Stimulated activated naive CD4-positive, alpha-beta T cell (primary cell): ENCODE measurements at regions not wholly inside any gene's neighbourhood (a gene's known extent, or its start where the extent isn't known, plus 50 kb on each side); places are given as distances from the start of the nearest gene placed in this dataset.

Experiments used
- DNase-seq, 6 experiments: peaks; one replicate each; lab custom pipeline; 2025; lab: John Stamatoyannopoulos, UW

DNA sequence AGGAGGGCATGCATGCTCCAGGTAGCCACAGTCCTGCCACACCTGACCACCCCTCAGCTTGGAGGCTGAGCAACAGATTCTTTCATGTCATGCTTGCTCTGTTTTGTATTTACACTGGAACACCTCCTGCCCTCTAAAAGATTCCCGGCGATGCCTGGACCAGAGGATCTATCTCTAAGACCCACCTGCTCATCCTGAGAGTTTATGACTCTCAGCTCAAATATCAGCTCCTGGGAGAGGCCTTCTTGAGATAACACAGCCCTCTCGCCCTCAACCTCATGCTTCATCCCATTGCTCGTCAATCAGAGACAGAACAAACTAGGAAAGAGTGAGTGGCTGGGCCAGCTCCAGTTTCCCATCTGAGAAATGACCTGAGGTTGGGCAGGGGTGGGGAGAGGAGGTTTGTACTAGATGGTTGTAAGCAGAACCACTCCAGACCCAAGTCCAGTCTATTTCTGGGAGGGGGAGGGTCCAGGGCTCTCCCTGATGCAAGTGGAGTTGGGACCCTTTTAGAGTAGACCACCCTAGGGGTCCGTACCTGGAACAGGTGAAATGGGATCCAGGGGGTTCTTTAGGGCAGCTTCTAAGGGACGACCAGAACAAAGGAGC is 524.5 kb downstream of the MATN1 start:
- DNase-seq: no peak

DNA sequence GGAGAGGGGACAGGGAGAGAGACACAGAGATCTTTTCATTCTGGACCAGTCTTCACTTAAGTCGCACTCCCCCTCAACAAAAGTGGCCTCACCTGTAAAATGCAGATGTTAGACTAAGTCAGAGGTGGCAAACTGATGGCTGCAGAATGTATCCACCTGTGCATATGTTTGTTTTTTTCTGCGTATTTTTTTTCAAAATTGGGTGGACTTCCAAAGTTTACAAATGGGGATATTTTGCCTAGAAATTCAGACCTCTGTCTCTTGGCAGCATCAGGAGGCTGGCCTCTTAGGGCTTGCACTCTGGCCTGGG is 525.0 kb downstream of the MATN1 start:
- no peak for DNase-seq

DNA sequence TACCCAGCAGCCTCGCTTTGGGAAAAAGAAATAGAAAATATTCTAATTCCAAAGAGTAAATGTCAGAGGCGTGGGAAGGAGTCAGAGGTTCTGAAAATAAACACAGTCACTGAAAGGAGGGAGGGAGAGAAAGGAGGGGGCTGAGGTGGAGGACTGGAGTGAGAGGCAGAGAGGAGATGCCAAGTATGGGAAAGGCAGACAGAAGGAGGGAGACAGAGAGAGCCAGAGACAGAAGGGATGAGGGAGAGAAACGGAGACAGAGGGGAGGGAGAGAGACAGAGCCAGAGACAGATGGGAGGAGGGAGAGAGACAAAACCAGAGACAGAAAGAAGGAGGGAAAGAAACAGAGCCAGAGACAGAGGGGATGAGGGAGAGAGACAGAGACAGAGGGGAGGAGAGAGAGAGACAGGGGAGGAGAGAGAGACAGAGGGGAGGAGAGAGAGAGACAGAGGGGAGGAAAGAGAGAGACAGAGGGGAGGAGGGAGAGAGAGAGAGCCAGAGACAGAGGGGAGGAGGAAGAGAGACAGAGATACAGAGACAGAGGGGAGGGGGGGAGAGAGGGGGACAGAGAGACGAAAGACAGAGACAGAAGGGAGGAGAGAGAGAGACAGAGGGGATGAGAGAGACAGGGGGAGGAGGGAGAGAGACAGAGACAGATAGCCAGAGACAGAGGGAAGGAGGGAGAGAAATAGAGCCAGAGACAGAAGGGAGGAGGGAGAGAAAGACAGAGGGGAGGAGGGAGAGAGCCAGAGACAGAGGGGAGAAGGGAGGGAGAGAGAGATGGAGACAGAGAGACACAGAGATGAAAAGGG is 525.5 kb downstream of the MATN1 start:
- no peak for DNase-seq

DNA sequence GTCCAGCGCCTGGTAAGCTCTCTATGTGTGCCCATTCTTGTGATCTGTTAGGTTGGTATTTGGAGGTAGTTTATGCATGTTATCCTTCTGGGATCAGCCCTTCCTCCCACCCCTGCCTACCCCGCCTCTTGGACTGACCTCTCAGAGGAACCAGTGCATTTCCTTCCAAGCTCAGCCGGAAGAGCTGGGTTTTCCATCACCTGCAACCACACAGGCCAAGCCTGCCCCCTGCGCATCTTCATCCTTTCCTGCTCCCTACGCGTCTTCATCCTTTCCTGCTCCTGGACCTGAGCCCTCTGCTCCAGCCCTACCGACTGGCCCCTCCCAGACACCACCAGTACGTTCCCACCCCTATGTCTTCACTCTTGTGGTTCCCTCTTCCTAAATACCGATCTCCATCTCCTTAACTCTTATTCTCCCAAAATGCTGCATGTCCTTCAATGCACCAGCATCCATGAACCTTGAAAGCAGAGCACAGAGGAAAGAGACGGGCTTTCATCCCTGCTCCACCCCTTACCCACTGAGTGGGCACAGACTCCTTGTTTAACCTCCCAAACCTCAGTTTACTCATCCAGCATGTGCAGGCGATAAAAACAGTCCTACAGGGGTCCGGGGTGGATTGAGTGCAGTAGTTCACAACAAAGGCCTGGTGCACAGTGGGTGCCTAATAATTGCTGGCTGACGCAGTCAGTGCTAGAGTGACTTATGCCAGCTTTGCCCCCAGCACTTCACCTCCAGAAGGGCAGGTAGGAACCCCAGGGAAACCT is 526.3 kb downstream of the MATN1 start:
- DNase-seq: no peak

DNA sequence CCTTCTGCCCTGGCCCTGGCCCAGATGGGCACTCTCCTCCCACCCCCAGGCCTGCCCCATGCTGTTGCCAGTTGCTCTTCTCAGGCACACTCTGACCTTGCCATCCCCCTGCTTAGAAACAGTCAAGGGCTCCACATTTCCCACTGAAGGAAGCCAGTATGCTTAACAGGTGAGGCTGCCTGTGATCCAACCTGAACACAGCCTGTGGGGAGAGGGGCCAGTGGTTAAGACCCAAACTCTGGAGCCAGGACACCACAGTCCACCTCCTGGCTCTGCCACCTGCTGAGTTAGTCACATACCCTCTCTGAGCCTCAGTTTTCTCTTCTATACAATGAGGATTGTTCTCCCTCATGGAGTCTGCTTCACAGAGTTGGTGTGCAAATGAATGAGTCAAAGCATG is 526.9 kb downstream of the MATN1 start:
- DNase-seq: no peak

DNA sequence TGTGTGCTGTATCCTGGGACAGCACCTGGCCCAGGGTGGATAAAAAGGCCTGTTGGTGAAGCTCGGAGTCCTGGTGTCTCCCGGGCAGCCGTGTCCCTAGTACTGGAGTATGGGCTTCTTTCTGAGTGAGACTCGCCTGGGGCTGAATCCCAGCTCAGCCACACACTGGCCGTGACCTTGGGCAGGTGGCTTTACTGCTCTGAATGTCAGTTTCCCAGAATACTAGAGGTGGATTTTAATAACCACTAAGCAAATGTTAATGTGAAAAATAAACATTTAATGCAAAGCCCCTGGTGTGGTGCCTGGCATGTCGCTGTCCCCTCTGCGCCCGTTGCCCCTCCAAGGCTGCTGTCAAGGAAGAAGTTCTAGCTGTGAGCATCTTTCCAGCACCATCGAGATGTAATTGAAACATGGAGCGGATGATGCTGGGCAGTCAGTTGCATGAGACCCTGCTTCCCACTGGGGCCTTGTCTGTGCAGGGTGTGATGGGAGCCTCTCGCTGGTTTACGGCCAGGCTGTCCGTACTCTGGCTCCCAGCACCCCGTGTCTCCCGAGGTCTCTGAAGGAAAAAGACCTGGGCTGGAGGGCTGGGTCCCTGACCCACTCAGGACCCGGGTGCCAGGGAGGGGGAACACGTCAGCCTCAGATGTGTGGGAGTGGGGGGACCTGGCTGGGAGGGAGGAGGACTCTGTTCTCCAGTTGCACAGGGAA is 527.8 kb downstream of the MATN1 start:
- DNase-seq: no peak

DNA sequence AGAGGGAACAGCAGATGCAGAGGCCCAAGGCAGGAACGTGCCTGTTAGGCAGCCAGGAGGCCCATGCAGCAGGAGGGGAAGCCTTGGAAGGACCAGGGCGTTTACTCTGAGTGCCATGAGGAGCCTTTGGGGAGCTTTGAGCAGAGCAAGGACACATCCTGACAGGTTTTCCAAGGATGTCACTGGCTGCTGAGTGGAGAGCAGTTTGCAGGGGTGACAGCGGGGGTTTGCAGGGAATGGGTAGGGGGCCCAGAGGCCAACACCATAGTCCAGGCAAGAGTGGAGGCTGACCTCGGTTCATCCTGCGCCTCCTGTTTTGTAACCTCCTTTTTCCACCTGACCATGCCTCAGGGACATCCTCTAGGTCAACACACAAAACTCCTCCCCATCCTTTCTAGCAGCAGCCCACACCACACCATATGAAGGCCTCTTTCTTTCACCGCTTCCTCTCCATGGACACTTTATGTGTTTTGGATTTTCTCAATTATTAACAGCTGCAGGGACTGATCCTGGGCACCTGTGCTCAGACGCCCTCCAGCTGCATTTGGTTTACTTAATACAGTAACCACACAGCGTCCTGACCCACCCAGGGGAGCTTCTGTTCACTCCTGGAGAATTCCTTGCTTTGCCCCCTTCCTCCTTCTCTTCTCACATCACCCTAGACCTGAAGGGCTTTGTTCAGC is 528.5 kb downstream of the MATN1 start:
- DNase-seq: no peak

DNA sequence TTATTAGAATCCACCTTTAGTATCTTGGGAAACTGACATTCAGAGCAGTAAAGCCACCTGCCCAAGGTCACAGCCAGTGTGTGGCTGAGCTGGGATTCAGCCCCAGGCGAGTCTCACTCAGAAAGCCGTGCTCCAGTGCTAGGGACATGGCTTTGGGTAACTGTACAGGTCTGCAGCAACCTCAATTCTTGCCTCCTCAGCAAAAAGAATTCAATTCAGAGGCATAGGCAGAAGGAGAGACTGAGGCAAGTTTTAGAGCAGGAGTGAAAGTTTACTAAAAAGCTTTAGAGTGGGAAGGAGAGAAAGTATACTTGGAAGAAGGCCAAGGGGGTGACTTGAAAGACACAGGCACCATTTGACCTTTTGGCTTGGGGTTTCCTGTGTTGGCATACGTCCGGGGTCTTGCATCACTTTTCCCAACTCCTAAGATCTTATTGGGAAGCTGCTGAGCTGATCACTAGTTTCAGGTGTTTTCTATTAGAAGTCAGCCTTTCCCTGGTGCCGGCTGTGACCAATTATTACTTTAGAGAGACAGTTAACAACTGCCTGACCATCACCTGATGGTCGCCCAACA is 529.3 kb downstream of the MATN1 start:
- DNase-seq: no peak

DNA sequence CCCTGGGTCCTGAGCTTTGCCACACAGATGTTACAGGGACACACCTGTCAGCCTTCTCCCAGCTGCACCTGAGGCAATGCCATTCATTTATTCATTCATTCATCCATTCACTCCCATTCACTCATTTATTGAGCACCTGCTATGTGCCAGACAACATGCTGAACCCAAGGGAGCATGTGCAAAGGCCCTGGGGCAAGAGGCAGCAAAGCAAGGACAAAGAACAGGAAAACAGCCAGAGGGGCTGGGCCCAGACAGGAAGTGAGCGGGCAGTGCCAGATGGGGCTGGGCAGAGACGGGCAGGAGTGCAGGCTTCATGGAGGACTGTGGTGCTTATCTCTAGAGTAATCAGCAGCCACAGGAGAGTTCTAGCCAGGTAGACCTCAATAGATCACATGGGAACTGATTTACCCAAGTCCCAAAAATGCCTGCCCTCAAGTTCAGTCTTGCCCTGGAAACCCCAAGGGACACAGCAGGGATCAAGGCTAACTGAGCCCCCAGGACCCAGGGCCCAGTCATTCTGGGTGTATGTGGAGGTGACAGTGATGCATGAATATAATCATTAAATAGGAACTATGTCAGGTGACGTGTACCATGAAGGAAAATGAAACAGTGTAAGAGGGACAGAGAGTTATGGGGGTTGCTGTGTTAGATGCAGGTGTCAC is 530.3 kb downstream of the MATN1 start:
- no peak for DNase-seq

DNA sequence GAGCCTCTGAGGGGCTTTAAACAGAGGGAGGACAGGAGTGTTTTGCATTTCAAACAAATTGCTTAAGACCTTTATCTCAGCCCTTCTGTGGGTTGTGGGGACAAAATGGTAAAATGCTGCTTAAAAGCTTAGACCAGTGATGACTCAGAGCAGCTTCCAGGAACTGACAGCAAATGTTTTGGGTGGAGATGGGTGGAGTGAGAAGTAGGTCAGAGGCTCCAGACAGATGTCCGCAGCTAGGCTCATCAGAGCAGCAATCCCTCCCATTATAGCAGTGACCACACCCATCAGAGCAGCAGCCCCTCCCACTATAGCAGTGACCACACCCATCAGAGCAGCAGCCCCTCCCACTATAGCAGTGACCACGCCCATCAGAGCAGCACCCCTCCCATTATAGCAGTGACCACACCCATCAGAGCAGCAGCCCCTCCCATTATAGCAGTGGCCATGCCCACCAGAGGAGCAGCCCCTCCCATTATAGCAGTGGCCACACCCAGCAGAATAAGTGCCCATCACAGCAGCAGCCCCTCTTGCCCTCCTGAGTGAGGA is 532.2 kb downstream of the MATN1 start:
- no peak for DNase-seq

DNA sequence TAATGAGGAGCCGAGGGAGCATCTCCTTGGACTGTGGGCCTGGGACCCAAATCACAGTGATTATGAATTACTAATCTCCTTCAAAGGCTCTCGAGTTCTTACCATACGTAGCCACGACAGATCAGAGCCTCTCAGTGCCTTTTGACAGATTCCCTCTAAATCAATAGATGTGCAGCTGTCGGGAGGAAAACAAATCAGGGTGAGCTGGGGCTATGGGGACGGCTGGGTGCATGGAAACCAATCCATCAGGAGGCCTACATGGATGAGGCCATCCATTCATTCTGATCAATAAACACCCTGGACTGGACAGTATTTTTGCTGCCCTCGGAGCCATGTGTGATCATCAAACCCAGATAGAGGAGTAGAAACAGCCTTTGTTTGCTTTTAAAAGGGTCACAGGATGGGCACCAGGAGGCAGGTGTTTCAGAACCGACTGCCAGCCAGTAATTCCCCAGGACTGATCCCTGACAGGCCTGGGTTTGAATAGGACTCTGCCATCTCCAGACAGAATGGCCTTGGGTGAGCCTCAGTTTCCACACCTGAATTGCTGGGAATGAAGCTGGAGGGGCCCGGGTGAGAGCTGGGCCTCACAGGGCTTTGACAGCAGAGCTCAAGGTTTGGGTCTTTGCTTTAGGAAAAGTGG is 532.8 kb downstream of the MATN1 start:
- no peak for DNase-seq

DNA sequence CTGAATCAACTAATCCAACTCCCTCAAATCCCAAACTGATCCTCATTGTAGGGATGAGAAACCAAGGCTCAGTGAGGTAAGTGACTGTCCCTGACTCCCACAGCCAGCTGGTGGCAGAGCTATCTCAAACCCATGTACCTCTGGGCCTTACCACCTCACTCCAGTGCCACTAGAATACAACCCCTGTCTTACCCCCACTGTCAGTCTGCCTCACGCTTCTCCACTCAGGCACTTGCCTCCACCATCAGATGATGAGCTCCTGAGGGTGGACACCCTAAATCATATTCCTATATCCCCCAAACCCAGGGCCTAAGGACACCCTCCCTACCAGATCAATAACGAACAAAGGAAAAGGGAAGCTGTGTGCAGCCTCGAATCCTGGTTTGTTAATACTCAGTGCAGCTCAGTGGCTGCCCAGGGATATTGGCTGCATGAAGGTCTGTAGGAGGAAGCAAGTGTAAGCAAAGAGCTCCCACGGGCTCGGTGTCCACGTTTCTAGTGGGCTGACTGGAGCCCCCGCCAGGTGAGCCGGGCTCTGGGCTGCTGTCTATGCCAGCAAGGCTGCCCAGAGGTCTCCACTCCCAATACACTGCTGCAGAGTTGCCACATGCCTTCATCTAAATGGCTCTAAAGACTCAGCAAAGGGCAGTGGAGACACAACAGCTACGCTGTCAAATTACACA is 533.4 kb downstream of the MATN1 start:
- no peak for DNase-seq

DNA sequence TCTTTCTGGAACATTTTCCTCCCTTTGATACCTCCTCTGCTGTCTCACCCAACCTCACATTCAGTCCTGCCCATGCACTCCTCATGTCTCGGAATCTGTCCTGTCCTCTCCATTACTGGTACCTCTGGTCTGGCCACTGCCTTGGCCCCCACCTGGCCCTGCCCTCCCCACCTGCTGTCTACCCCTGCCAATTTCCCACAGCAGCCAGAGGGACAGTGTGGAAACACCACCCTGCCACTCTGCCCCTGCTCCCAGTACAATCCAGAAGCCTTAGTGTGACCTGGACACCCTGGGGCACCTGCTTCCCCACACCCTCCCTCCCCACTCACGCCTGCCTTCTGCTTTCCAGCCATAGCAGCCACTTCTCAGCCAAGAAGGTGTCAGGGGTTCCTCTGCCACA is 534.4 kb downstream of the MATN1 start:
- DNase-seq: no peak

DNA sequence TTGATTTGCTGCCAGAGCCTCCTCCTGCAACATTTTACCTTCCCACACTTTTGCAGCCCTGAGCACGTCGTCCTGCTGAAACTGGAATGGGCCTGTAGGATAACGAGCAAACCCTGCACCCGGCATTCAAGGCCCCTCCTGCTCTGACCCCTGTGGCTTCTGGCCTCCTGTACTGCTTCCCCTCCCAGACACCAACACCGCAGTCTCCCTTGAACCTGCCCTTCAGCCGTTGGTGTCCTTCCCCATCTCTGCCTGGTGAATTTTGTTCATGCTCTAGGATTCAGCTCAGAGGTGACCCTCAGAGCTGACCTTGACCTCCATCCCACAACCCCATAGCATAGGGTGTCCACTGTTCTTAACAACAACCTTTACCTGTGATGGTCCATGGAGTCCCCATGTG is 535.1 kb downstream of the MATN1 start:
- no peak for DNase-seq

DNA sequence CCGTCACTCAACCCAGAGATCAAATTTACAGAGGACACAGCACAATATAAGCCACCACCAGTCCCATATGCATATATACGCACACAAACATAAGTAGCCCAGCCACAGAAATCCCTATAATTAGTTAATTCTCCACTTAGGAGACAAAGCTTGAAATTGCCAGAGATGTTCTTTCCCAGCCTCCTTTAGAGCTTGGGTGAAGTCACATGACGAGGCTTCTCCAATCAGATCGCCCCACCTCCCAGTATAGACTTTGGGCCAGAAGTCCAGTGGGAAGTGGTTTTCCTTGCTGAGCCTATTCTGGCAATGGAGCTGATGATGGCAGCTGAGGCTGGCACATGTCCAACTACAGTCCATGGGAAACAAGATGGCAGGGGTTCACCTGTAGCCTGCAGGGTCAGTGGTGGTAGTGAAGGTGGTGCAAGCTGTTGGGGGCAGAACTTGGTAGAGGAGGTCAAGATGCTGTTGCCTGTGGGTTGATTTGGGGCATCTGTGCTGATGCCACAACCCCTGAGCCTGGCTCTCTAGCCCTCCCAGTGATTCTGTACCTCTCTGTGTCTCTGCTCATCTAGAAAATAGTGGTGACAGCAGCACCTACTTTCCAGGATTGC is 535.9 kb downstream of the MATN1 start:
- no peak for DNase-seq

DNA sequence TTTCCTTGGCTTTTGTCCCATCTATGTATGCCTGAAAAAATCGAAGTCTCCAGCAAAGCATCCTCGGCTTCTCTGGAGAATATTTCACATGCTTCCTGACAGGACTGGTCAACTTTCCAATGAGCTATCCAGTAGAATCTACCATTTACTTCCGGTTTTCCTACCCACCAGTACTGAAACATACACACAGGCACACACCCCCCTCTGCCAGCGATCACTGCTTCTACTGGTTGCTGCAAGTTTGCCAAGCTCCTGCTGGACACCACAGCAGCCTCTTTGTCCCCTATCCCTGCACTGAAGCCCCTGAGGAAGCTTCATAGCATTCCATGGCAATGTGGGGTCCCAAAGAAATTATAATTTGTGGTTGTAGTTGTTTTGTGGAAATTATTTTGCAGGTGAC is 536.8 kb downstream of the MATN1 start:
- DNase-seq: no peak

DNA sequence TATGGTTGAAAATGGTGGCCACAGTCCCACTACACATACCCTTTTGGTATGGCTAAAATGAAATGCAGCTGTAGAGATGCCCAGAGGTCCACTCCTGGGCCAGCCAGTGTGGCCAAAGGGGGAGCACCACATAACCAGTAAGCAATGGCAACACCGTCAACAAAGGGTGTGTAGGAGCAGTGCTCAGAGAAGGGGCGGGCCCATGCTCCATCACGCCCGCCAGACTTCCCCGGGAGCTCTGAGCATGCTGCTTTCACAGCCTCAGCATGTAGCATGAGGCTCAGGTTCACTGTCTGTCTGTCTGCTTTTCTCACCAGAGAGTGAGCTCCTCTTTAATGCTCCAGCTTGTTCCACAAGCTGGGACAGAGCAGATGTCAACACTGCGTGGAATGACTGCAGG is 537.6 kb downstream of the MATN1 start:
- no peak for DNase-seq

DNA sequence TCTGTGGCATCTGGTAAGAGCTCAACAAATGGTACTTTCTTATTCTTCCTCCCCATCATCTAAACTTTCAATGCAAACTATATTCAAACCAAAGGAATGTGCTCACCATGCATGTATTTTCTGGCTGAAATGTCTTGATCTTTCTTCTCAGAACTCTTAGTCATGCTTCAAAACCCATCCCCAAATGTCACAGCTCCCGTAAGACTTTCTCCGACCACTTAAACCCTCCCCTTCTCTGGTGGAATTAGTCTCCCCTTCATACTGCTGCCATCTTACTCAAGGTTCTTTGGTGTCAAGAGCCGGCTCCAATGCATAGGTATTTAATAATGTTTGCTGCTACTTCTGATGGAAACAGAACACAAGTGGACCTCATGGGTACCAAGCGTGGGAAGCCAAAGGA is 538.1 kb downstream of the MATN1 start:
- no peak for DNase-seq

DNA sequence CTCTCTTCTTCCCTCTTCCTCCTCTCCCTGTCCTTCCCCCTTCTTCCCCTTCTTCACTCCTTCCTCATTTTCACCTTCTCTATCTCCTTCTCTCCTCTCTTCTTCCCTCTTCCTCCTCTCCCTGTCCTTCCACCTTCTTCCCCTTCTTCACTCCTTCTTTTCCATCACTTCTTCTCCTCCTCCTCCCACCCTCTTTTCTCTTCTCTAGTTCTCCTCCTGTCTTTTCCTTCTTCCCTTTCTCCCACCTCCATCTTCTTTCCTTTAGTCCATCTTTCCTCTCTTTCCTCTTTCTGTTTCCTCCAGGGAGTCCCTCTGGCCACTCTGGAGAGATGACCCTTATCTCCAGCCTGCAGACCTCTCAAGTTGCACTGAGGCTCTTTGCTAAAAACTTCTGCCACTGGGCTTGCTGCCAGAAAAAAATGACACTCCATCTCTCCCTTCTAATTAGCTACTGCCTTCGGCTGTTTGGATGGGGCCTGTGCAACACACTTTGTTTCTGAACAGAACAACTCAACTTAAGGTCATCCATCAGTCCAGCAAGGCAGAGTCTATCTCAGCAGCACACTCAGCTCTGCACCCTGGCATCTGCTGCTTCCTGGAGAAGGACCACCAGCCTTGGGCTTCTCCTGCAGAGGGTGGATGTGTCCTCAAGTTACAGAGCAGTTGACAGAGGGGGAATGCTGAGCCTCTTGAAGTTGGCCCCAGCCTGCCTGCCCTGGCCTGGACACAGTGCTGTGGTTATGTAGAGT is 538.8 kb downstream of the MATN1 start:
- no peak for DNase-seq
